ENCODE measurements at regions not wholly inside any gene's neighbourhood (a gene's known extent, or its start where the extent isn't known, plus 50 kb on each side); places are given as distances from the start of the nearest gene placed in this dataset.

DNA sequence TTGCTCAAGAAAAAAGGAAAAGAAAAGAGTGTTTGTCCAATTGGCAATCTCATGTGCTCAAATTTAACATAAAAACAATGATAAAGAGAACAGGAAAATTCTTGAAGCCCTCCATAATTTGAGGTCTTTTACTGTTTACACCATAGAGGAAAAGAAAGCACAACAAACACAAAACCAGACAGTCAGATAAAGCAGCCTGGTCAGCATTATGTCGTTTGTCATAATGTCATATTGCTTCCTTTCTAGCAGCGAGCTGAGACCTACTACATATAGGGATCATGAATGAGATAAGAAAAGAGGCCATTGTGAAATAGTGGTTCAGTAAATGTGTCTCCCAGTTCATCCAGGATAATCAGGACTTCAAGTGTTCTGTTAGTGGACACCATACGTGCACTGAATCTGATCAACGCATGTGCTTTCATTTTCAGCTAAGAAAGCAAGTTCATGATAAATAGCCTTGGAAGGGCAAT lies 64.7 kb upstream of the SELENOP start (continued):
- TF ChIP-seq ARID1B (IDR thresholded peaks at IDR 0.05) (peak; percentile 91), ZFP1 (CRISPR knock-in tag; IDR thresholded peaks at IDR 0.05) (no peak), L3MBTL2 (IDR thresholded peaks at IDR 0.05) (peak; percentile 71), MAZ (CRISPR knock-in tag; conservative IDR thresholded peaks at IDR 0.05 in 1 of 2, IDR thresholded peaks at IDR 0.05 in 1 of 2) (0 out of 4 replicates have a peak, but pooled peaks of 1 of the 2 experiments have one; percentile 11), CTBP1 (IDR thresholded peaks at IDR 0.05; ENCODE audit: borderline replicate concordance) (peak; percentile 49; the same call in 1 of the 2 replicates), CBFA2T3 (IDR thresholded peaks at IDR 0.05) (peak; percentile 82), ZFP36 (IDR thresholded peaks at IDR 0.05; ENCODE audit: low read depth, low read length, partially characterized antibody) (peak; percentile 15), ZEB2 (IDR thresholded peaks at IDR 0.05) (peak; percentile 37; the same call in 1 of the 2 replicates), FOSL1 (tag; conservative IDR thresholded peaks at IDR 0.05) (peak; percentile 44), SMC3 (conservative IDR thresholded peaks at IDR 0.05; ENCODE audit: insufficient read depth, low read depth, low read length) (no peak), ZKSCAN1 (IDR thresholded peaks at IDR 0.05; ENCODE audit: low read depth, low read length) (peak; percentile 26; the same call in 1 of the 2 replicates), TAL1 (IDR thresholded peaks at IDR 0.05) (peak; percentile 59; the same call in 1 of the 2 replicates), CEBPG (CRISPR knock-in tag; IDR thresholded peaks at IDR 0.05) (0 out of 2 replicates have a peak, but pooled peaks have one; percentile 19), CEBPG (tag; conservative IDR thresholded peaks at IDR 0.05 in 1 of 2, IDR thresholded peaks at IDR 0.05 in 1 of 2) (peak; percentile 93 to 97), TCF7 (IDR thresholded peaks at IDR 0.05; ENCODE audit: borderline replicate concordance) (no peak), CREM (IDR thresholded peaks at IDR 0.05; ENCODE audit: low read depth) (peak; percentile 50; the same call in 1 of the 2 replicates), ZBTB7A (IDR thresholded peaks at IDR 0.05; ENCODE audit: borderline replicate concordance, control insufficient read depth, low read depth, low read length) (no peak), ZNF24 (IDR thresholded peaks at IDR 0.05) (0 out of 2 replicates have a peak, but pooled peaks have one; percentile 30), LEF1 (IDR thresholded peaks at IDR 0.05) (peak; percentile 94), POLR2H (tag; IDR thresholded peaks at IDR 0.05; ENCODE audit: low read depth) (0 out of 2 replicates have a peak, but pooled peaks have one; percentile 55), EP300 (IDR thresholded peaks at IDR 0.05; ENCODE audit: low read length) (peak; percentile 86), EHMT2 (IDR thresholded peaks at IDR 0.05) (peak; percentile 79), ARNT (IDR thresholded peaks at IDR 0.05) (peak in 1 of 2 experiments; percentile 83; a peak in 2 of 4 replicates)
- TF ChIP-seq, protein P1, sequence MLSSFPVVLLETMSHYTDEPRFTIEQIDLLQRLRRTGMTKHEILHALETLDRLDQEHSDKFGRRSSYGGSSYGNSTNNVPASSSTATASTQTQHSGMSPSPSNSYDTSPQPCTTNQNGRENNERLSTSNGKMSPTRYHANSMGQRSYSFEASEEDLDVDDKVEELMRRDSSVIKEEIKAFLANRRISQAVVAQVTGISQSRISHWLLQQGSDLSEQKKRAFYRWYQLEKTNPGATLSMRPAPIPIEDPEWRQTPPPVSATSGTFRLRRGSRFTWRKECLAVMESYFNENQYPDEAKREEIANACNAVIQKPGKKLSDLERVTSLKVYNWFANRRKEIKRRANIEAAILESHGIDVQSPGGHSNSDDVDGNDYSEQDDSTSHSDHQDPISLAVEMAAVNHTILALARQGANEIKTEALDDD (IDR thresholded peaks at IDR 0.05), result peak; percentile 70; the same call in 1 of the 2 replicates
- TF ChIP-seq, protein P2, sequence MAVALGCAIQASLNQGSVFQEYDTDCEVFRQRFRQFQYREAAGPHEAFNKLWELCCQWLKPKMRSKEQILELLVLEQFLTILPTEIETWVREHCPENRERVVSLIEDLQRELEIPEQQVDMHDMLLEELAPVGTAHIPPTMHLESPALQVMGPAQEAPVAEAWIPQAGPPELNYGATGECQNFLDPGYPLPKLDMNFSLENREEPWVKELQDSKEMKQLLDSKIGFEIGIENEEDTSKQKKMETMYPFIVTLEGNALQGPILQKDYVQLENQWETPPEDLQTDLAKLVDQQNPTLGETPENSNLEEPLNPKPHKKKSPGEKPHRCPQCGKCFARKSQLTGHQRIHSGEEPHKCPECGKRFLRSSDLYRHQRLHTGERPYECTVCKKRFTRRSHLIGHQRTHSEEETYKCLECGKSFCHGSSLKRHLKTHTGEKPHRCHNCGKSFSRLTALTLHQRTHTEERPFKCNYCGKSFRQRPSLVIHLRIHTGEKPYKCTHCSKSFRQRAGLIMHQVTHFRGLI (CRISPR knock-in tag; IDR thresholded peaks at IDR 0.05), result no peak
- TF ChIP-seq, protein P3, sequence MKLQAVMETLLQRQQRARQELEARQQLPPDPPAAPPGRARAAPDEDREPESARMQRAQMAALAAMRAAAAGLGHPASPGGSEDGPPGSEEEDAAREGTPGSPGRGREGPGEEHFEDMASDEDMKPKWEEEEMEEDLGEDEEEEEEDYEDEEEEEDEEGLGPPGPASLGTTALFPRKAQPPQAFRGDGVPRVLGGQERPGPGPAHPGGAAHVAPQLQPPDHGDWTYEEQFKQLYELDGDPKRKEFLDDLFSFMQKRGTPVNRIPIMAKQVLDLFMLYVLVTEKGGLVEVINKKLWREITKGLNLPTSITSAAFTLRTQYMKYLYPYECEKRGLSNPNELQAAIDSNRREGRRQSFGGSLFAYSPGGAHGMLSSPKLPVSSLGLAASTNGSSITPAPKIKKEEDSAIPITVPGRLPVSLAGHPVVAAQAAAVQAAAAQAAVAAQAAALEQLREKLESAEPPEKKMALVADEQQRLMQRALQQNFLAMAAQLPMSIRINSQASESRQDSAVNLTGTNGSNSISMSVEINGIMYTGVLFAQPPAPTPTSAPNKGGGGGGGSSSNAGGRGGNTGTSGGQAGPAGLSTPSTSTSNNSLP (IDR thresholded peaks at IDR 0.05; ENCODE audit: borderline replicate concordance, low read depth, low read length), result peak; percentile 82; the same call in 1 of the 2 replicates
- TF ChIP-seq, protein P4, sequence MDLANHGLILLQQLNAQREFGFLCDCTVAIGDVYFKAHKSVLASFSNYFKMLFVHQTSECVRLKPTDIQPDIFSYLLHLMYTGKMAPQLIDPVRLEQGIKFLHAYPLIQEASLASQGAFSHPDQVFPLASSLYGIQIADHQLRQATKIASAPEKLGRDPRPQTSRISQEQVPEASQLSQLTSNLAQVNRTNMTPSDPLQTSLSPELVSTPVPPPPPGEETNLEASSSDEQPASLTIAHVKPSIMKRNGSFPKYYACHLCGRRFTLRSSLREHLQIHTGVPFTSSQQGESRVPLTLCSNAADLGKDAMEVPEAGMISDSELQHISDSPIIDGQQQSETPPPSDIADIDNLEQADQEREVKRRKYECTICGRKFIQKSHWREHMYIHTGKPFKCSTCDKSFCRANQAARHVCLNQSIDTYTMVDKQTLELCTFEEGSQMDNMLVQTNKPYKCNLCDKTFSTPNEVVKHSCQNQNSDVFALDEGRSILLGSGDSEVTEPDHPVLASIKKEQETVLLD (IDR thresholded peaks at IDR 0.05), result peak; percentile 28; the same call in 1 of the 2 replicates

Measured in K562 (cell line).